ENCODE measurements at regions not wholly inside any gene's neighbourhood (a gene's known extent, or its start where the extent isn't known, plus 50 kb on each side); places are given as distances from the start of the nearest gene placed in this dataset.
A peak's percentile ranks its signal among the peaks of the same experiment; 100 is the strongest.
"Not testable (repeated sequence)": the region's sequence is repeated elsewhere in the genome, so short reads cannot be mapped to it uniquely, and the experiment has no call there.

GRCh38 chr13:44649104-44649428, 72.9 kb upstream of the TSC22D1 start:
- ChIA-PET POLR2A (ENCODE audit: unreplicated experiment) (no interaction called here), CTCF (no interaction called here)
- H3K27ac ChIP-seq, result no peak overlapping the region
- no TSS peak for BruUV-seq (replicated peaks)
- H3K9me2 ChIP-seq (ENCODE audit: insufficient read depth), result no peaks in the 10 kb centered on the region
- peaks cover 8% of the 10 kb centered on the region; the same call in 1 of the 2 replicates for H3F3A ChIP-seq (ENCODE audit: insufficient read depth, low read depth)
- no peak for TF ChIP-seq CTCF (conservative IDR thresholded peaks at IDR 0.05)
- TF ChIP-seq EZH2 (IDR thresholded peaks at IDR 0.05; ENCODE audit: low read depth), result no peak
- no peaks in the 10 kb centered on the region for H3K27me3 ChIP-seq (ENCODE audit: insufficient read depth, low read depth)
- DNase-seq, result no peak
- H3K79me2 ChIP-seq (ENCODE audit: low read depth), result no peaks in the 10 kb centered on the region
- H3K36me3 ChIP-seq (ENCODE audit: low read depth), result no peaks in the 10 kb centered on the region
- H2AFZ ChIP-seq, result no peak overlapping the region
- no peaks in the 10 kb centered on the region for H4K20me1 ChIP-seq (ENCODE audit: insufficient read depth)
- H3K9me3 ChIP-seq (ENCODE audit: insufficient read depth, low read depth), result no peaks in the 10 kb centered on the region
- H3K4me3 ChIP-seq, result no peak overlapping the region
- H3K4me2 ChIP-seq, result no peak overlapping the region
- intact Hi-C loops (cut with micrococcal nuclease; ENCODE audit: unreplicated experiment), result no loop called here
- H3K4me1 ChIP-seq (replicated peaks; ENCODE audit: insufficient read depth), result peaks cover 20% of the 10 kb centered on the region

- Histone ChIP-seq H3K36me3 (ENCODE audit: low read depth) (no peaks in the 10 kb centered on the region), H3K27me3 (ENCODE audit: insufficient read depth, low read depth) (no peaks in the 10 kb centered on the region), H3K9me2 (ENCODE audit: insufficient read depth) (no peaks in the 10 kb centered on the region), H2AFZ (no peak overlapping the region), H3K4me3 (no peak overlapping the region), H3K27ac (no peak overlapping the region), H3F3A (ENCODE audit: insufficient read depth, low read depth) (peaks cover 8% of the 10 kb centered on the region; the same call in 1 of the 2 replicates), H4K20me1 (ENCODE audit: insufficient read depth) (no peaks in the 10 kb centered on the region), H3K4me1 (replicated peaks; ENCODE audit: insufficient read depth) (peaks cover 20% of the 10 kb centered on the region), H3K9me3 (ENCODE audit: insufficient read depth, low read depth) (no peaks in the 10 kb centered on the region), H3K79me2 (ENCODE audit: low read depth) (no peaks in the 10 kb centered on the region), H3K4me2 (no peak overlapping the region)
- peak; percentile 42; the same call in 1 of the 2 replicates for TF ChIP-seq CTCF (conservative IDR thresholded peaks at IDR 0.05)
- TF ChIP-seq EZH2 (IDR thresholded peaks at IDR 0.05; ENCODE audit: low read depth), result no peak
- ChIA-PET CTCF (no interaction called here), POLR2A (ENCODE audit: unreplicated experiment) (no interaction called here)
- DNase-seq, result no peak
- intact Hi-C loops (cut with micrococcal nuclease; ENCODE audit: unreplicated experiment), result no loop called here
- BruUV-seq (replicated peaks), result no TSS peak
Observed at GRCh38 chr13:44648392-44649103, 72.4 kb upstream of the TSC22D1 start.

- H3K27ac ChIP-seq; intact Hi-C loops (cut with micrococcal nuclease; ENCODE audit: unreplicated experiment); H3K9me2 ChIP-seq (ENCODE audit: insufficient read depth); H3K36me3 ChIP-seq (ENCODE audit: low read depth); H3K4me2 ChIP-seq; H4K20me1 ChIP-seq (ENCODE audit: insufficient read depth); H3F3A ChIP-seq (ENCODE audit: insufficient read depth, low read depth); H3K27me3 ChIP-seq (ENCODE audit: insufficient read depth, low read depth); CTCF ChIA-PET; BruUV-seq (replicated peaks); POLR2A ChIA-PET (ENCODE audit: unreplicated experiment); DNase-seq; H3K9me3 ChIP-seq (ENCODE audit: insufficient read depth, low read depth); H2AFZ ChIP-seq; H3K4me3 ChIP-seq; H3K79me2 ChIP-seq (ENCODE audit: low read depth): not testable (repeated sequence)
- H3K4me1 ChIP-seq (replicated peaks; ENCODE audit: insufficient read depth), result peaks cover 12% of the 10 kb centered on the region
Observed at GRCh38 chr13:44647560-44647959, 71.4 kb upstream of the TSC22D1 start.

GRCh38 chr13:44646044-44646443, 69.9 kb upstream of the TSC22D1 start:
- DNase-seq, result no peak
- Histone ChIP-seq H4K20me1 (ENCODE audit: insufficient read depth) (no peaks in the 10 kb centered on the region), H2AFZ (no peak overlapping the region), H3K9me2 (ENCODE audit: insufficient read depth) (no peaks in the 10 kb centered on the region), H3F3A (ENCODE audit: insufficient read depth, low read depth) (0 out of 2 replicates have a peak, but pooled peaks cover 3% of the 10 kb centered on the region), H3K36me3 (ENCODE audit: low read depth) (no peaks in the 10 kb centered on the region), H3K4me2 (no peak overlapping the region), H3K27ac (no peak overlapping the region), H3K9me3 (ENCODE audit: insufficient read depth, low read depth) (no peaks in the 10 kb centered on the region), H3K79me2 (ENCODE audit: low read depth) (no peaks in the 10 kb centered on the region), H3K4me3 (no peak overlapping the region), H3K4me1 (replicated peaks; ENCODE audit: insufficient read depth) (peaks cover 12% of the 10 kb centered on the region), H3K27me3 (ENCODE audit: insufficient read depth, low read depth) (no peaks in the 10 kb centered on the region)
- intact Hi-C loops (cut with micrococcal nuclease; ENCODE audit: unreplicated experiment), result no loop called here
- TF ChIP-seq EZH2 (IDR thresholded peaks at IDR 0.05; ENCODE audit: low read depth) (no peak), CTCF (conservative IDR thresholded peaks at IDR 0.05) (no peak)
- ChIA-PET POLR2A (ENCODE audit: unreplicated experiment) (no interaction called here), CTCF (no interaction called here)
- no TSS peak for BruUV-seq (replicated peaks)
